Upper lobe of left lung (tissue), 6 donors: ENCODE measurements at regions not wholly inside any gene's neighbourhood (a gene's known extent, or its start where the extent isn't known, plus 50 kb on each side); places are given as distances from the start of the nearest gene placed in this dataset.
"Not testable (repeated sequence)": the region's sequence is repeated elsewhere in the genome, so short reads cannot be mapped to it uniquely, and the experiment has no call there.

Source experiments
- ATAC-seq, 2 donors: fragments of 200-7000 bp; cut with Tn5 transposase; one replicate each; pipeline ENCODE4 v1.9.1; 2022; ENCODE audit warnings: mild to moderate bottlenecking in 2 of 2, moderate library complexity in 2 of 2; ENCODE audit not compliant: low FRiP score in 2 of 2
- DNase-seq, 2 donors: peaks; one replicate each; pipeline ENCODE4 v3.0.0-alpha.2; 2019 to 2020
- H3K27ac ChIP-seq, 4 donors: fragments of 200-600 bp; sonication (generic); one replicate each; pipeline ENCODE4 v1.5.1; 2016 to 2019
- H3K27me3 ChIP-seq, 4 donors: fragments of 200-600 bp; sonication (generic); one replicate each; pipeline ENCODE4 v1.5.1; 2017 to 2019
- H3K36me3 ChIP-seq, 4 donors: fragments of 200-600 bp; sonication (generic); one replicate each; pipeline ENCODE4 v1.5.1; 2016 to 2019
- H3K4me1 ChIP-seq, 4 donors: fragments of 200-600 bp; sonication (generic); one replicate each; pipeline ENCODE4 v1.5.1; 2018 to 2019
- H3K4me3 ChIP-seq, 4 donors: fragments of 200-600 bp; sonication (generic); one replicate each; pipeline ENCODE4 v1.5.1; 2017 to 2019; ENCODE audit warnings: mild to moderate bottlenecking in 2 of 4, moderate library complexity in 1 of 4
- H3K9me3 ChIP-seq, 4 donors: fragments of 200-600 bp; sonication (generic); one replicate each; pipeline ENCODE4 v1.5.1; 2018 to 2019
- EP300 ChIP-seq, 4 donors: sonication (generic); formaldehyde crosslinking; IDR thresholded peaks; one replicate each; pipeline ENCODE4 v1.5.1; 2017; ENCODE audit warnings: antibody characterized with exemption in 4 of 4, control low read depth in 2 of 4
- POLR2A ChIP-seq, 4 donors: fragments of 450-650 bp; IDR thresholded peaks; one replicate each; pipeline ENCODE4 v1.5.1; 2016 to 2017; ENCODE audit warnings: antibody characterized with exemption in 4 of 4, mild to moderate bottlenecking in 2 of 4
- POLR2AphosphoS5 ChIP-seq, 2 donors: sonication (generic); formaldehyde crosslinking; IDR thresholded peaks; one replicate each; pipeline ENCODE4 v1.5.1; 2017; ENCODE audit warnings: antibody characterized with exemption in 2 of 2
- WGBS, 2 donors: methylation state at CpG; one replicate each; pipeline ENCODE4 v1.1.5; 2017 to 2018; 5-methylcytosine and 5-hydroxymethylcytosine counted together
- TF ChIP-seq, protein P1 (sequence below), 6 experiments: fragments of 450-650 bp in 4 of 6; fragments of 200-600 bp in 2 of 6; sonication (generic) in 2 of 6; IDR thresholded peaks; one replicate each; pipeline ENCODE4 v1.5.1; 2016 to 2019; ENCODE audit warnings: antibody characterized with exemption in 6 of 6
- donor health status: DM: no; HTN: no; CAD: no; lungs with moderate emphysema.
- donor health status: DM: no; HTN: yes; CAD: no; lungs with severe emphysema.

- WGBS, 2 donors: 62 to 67% methylated on average over 2 of the region's 2 CpGs
- Histone ChIP-seq H3K27me3 (no peaks in the 10 kb centered on the region), H3K36me3 (no peaks in the 10 kb centered on the region), H3K4me1 (no peaks in the 10 kb centered on the region), H3K27ac (no peak overlapping the region), H3K4me3 (no peak overlapping the region), H3K9me3 (no peaks in the 10 kb centered on the region)
- TF ChIP-seq, protein P1, sequence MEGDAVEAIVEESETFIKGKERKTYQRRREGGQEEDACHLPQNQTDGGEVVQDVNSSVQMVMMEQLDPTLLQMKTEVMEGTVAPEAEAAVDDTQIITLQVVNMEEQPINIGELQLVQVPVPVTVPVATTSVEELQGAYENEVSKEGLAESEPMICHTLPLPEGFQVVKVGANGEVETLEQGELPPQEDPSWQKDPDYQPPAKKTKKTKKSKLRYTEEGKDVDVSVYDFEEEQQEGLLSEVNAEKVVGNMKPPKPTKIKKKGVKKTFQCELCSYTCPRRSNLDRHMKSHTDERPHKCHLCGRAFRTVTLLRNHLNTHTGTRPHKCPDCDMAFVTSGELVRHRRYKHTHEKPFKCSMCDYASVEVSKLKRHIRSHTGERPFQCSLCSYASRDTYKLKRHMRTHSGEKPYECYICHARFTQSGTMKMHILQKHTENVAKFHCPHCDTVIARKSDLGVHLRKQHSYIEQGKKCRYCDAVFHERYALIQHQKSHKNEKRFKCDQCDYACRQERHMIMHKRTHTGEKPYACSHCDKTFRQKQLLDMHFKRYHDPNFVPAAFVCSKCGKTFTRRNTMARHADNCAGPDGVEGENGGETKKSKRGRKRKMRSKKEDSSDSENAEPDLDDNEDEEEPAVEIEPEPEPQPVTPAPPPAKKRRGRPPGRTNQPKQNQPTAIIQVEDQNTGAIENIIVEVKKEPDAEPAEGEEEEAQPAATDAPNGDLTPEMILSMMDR (IDR thresholded peaks at IDR 0.05): no peak
- peak in 1 of 4 donors; percentile 46 for TF ChIP-seq EP300 (IDR thresholded peaks at IDR 0.05)
- no peak for TF ChIP-seq POLR2AphosphoS5 (IDR thresholded peaks at IDR 0.05)
- no peak for TF ChIP-seq POLR2A (IDR thresholded peaks at IDR 0.05)
- no peak for DNase-seq
- ATAC-seq: no peak
Observed at GRCh38 chr1:90246069-90246468, 251.2 kb downstream of the ZNF326 start.

DNA sequence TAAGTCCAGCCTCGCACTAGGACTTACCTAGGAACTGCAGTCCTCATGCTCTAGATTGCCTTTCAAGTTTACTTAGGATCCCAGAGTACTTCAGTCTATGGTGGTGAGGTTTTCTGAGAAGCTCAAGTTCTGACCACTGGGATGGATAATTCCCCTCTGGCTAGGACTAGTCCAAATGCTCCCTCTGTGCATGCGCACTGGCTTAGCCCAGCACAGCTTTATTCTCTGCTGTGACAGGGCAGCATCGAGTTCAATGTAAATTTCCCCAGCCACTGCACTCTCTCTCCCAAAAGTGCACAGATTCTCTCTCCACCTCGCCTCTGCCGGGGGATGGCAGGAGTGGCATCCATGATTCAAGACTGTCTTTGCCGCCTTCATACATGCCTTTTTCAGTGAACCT, 241.6 kb downstream of the ZNF326 start:
- Histone ChIP-seq H3K27ac (no peak overlapping the region), H3K36me3 (no peaks in the 10 kb centered on the region), H3K4me1 (no peaks in the 10 kb centered on the region), H3K27me3 (no peaks in the 10 kb centered on the region), H3K9me3 (no peaks in the 10 kb centered on the region), H3K4me3 (no peak overlapping the region)
- TF ChIP-seq, protein P1 (IDR thresholded peaks at IDR 0.05): no peak
- TF ChIP-seq POLR2AphosphoS5 (IDR thresholded peaks at IDR 0.05) (no peak), POLR2A (IDR thresholded peaks at IDR 0.05) (no peak), EP300 (IDR thresholded peaks at IDR 0.05) (no peak)
- ATAC-seq (no peak), DNase-seq (no peak)
- 95% methylated on average over 6 of the region's 6 CpGs for WGBS, 2 donors

GRCh38 chr1:90223401-90223800, 228.5 kb downstream of the ZNF326 start:
- TF ChIP-seq, protein P1 (IDR thresholded peaks at IDR 0.05): no peak
- no peak for TF ChIP-seq POLR2AphosphoS5 (IDR thresholded peaks at IDR 0.05)
- TF ChIP-seq EP300 (IDR thresholded peaks at IDR 0.05): no peak
- no peak for TF ChIP-seq POLR2A (IDR thresholded peaks at IDR 0.05)
- no peaks in the 10 kb centered on the region for H3K4me1 ChIP-seq
- no peaks in the 10 kb centered on the region for H3K36me3 ChIP-seq
- H3K9me3 ChIP-seq: peaks cover 0 to 19% (median 12%) of the 10 kb centered on the region in 4 donors
- H3K4me3 ChIP-seq: no peak overlapping the region
- no peaks in the 10 kb centered on the region for H3K27me3 ChIP-seq
- ATAC-seq (no peak), DNase-seq (no peak)
- H3K27ac ChIP-seq: no peak overlapping the region

DNA sequence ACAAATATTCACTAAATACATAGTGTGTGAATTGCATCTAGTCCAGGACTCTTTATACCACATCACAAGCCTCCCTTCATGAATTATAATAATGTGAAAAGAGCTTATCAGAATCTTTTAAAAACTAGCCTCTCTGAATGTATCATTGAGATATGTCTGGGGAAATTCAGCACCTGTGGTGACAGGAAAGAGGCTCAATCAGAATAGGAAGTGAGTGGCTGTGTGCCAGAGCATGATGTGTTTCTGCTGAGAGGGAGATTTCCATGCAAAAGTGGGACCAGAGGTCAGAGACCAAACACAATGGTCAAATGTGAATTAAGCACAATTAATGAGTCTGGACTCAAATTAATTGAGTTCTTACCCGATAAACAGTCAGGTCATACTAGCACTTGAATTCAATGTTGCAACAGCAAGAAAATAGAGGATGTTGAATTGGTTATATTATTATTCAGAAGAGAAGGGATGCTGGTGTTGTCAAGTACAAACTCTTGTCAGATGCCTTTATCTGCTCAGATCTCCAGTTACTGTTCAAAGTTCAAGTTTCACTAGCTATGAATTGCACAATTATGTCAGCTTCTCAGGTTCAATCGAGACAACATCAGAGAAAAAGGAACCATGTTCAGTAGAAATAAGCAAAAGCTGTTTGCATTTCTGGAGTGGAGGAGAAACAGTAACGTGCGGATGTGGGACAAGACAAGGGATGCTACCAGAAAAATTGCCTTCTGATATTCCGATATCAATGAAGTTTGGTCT, 226.2 kb downstream of the ZNF326 start:
- TF ChIP-seq, protein P1 (IDR thresholded peaks at IDR 0.05): no peak
- no peak for TF ChIP-seq POLR2AphosphoS5 (IDR thresholded peaks at IDR 0.05)
- no peak for TF ChIP-seq POLR2A (IDR thresholded peaks at IDR 0.05)
- no peak for TF ChIP-seq EP300 (IDR thresholded peaks at IDR 0.05)
- no peak for DNase-seq
- Histone ChIP-seq H3K27me3 (no peaks in the 10 kb centered on the region), H3K36me3 (no peaks in the 10 kb centered on the region), H3K4me3 (no peak overlapping the region), H3K9me3 (peaks cover 0 to 13% (median 10%) of the 10 kb centered on the region in 4 donors), H3K4me1 (no peaks in the 10 kb centered on the region), H3K27ac (no peak overlapping the region)
- ATAC-seq: no peak
- WGBS, 2 donors: 61 to 74% methylated on average over 5 of the region's 5 CpGs

DNA sequence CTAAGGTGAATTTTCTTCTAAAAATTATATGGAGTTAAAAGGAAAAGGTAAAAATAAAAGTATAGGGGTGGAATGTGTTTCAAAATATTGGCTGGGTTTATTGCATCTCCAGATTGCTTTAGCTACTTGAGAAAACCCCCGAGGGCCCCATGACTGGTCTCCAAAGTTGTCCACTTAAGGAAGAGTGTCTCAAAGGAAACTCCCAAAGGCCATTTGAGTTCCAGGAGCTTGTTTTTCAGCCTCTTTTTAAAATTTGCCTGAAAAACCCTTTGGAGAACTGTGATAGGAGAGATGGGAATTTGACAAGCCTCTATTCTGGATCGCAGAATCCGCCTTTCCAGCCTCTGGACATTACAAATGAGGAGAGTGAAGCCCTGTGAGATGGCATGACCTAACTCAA, 225.6 kb downstream of the ZNF326 start:
- TF ChIP-seq POLR2A (IDR thresholded peaks at IDR 0.05): no peak
- no peak for TF ChIP-seq POLR2AphosphoS5 (IDR thresholded peaks at IDR 0.05)
- TF ChIP-seq, protein P1 (IDR thresholded peaks at IDR 0.05): no peak
- no peak for TF ChIP-seq EP300 (IDR thresholded peaks at IDR 0.05)
- DNase-seq: no peak
- 74 to 88% methylated on average over 3 of the region's 3 CpGs for WGBS, 2 donors
- no peaks in the 10 kb centered on the region for H3K36me3 ChIP-seq
- ATAC-seq: no peak
- H3K27me3 ChIP-seq: no peaks in the 10 kb centered on the region
- no peak overlapping the region for H3K27ac ChIP-seq
- no peaks in the 10 kb centered on the region for H3K4me1 ChIP-seq
- H3K4me3 ChIP-seq: no peak overlapping the region
- H3K9me3 ChIP-seq: peaks cover 0 to 7% (median 5%) of the 10 kb centered on the region in 4 donors

- ATAC-seq, H3K9me3 ChIP-seq, H3K27ac ChIP-seq, H3K36me3 ChIP-seq, H3K4me3 ChIP-seq, H3K27me3 ChIP-seq, H3K4me1 ChIP-seq: not testable (repeated sequence)
- 80 to 82% methylated on average over 13 to 27 of the region's 27 CpGs for WGBS, 2 donors
- DNase-seq: peak in 1 of 2 donors; percentile 21
Observed at GRCh38 chr1:90219166-90219871, 224.4 kb downstream of the ZNF326 start.
